Fibroblast of the conjunctiva (primary cell): ENCODE measurements at regions not wholly inside any gene's neighbourhood (a gene's known extent, or its start where the extent isn't known, plus 50 kb on each side); places are given as distances from the start of the nearest gene placed in this dataset.

ENCODE experiments used
- DNase-seq: peaks from one replicate; pipeline ENCODE4 v3.0.0-alpha.2; 2010; ENCODE audit warnings: low read depth

- no peak for DNase-seq
Observed at GRCh38 chr3:115332998-115333397, 185.9 kb upstream of the ZBTB20 start.

GRCh38 chr3:115336836-115337235 lies 189.7 kb upstream of the ZBTB20 start:
- no peak for DNase-seq

- no peak for DNase-seq
Observed at GRCh38 chr3:115340586-115340985, 193.5 kb upstream of the ZBTB20 start.

- no peak for DNase-seq
Observed at GRCh38 chr3:115341208-115341607, 194.1 kb upstream of the ZBTB20 start.

GRCh38 chr3:115347737-115348136 lies 200.6 kb upstream of the ZBTB20 start:
- DNase-seq, result no peak

GRCh38 chr3:115348412-115348811 lies 201.3 kb upstream of the ZBTB20 start:
- no peak for DNase-seq

- no peak for DNase-seq
Observed at GRCh38 chr3:115348951-115349745, 202.1 kb upstream of the ZBTB20 start.

GRCh38 chr3:115350606-115351005 lies 203.5 kb upstream of the ZBTB20 start:
- no peak for DNase-seq

- no peak for DNase-seq
Observed at GRCh38 chr3:115351193-115351592, 204.1 kb upstream of the ZBTB20 start.

GRCh38 chr3:115354010-115354409 lies 206.9 kb upstream of the ZBTB20 start:
- DNase-seq, result no peak

GRCh38 chr3:115357456-115357855 lies 210.4 kb upstream of the ZBTB20 start:
- no peak for DNase-seq

- no peak for DNase-seq
Observed at GRCh38 chr3:115359536-115359935, 212.4 kb upstream of the ZBTB20 start.

GRCh38 chr3:115361806-115362205 lies 214.7 kb upstream of the ZBTB20 start:
- DNase-seq, result no peak

- DNase-seq, result no peak
Observed at GRCh38 chr3:115363071-115363470, 216.0 kb upstream of the ZBTB20 start.

- DNase-seq, result no peak
Observed at GRCh38 chr3:115369021-115369420, 221.9 kb upstream of the ZBTB20 start.

GRCh38 chr3:115375362-115375761 lies 228.3 kb upstream of the ZBTB20 start:
- DNase-seq, result no peak

GRCh38 chr3:115380883-115381572 lies 233.9 kb upstream of the ZBTB20 start:
- no peak for DNase-seq

GRCh38 chr3:115381573-115381912 lies 234.5 kb upstream of the ZBTB20 start:
- DNase-seq, result no peak

- no peak for DNase-seq
Observed at GRCh38 chr3:115381931-115382330, 234.8 kb upstream of the ZBTB20 start.

GRCh38 chr3:115384381-115384780 lies 237.3 kb upstream of the ZBTB20 start:
- DNase-seq, result no peak

GRCh38 chr3:115385774-115386730 lies 237.3 kb upstream of the GAP43 start:
- DNase-seq, result no peak

GRCh38 chr3:115388166-115388565 lies 235.1 kb upstream of the GAP43 start:
- DNase-seq, result peak; percentile 12

- DNase-seq, result no peak
Observed at GRCh38 chr3:115388811-115389210, 234.5 kb upstream of the GAP43 start.
